ENCODE measurements at regions not wholly inside any gene's neighbourhood (a gene's known extent, or its start where the extent isn't known, plus 50 kb on each side); places are given as distances from the start of the nearest gene placed in this dataset.

- DNase-seq (ENCODE audit: extremely low read depth, low read depth), result no peak
Observed at GRCh38 chr22:48856308-48856615, 971.4 kb downstream of the BRD1 start.

GRCh38 chr22:48855593-48856307 is 971.9 kb downstream of the BRD1 start:
- DNase-seq (ENCODE audit: extremely low read depth, low read depth), result no peak
- no peak for TF ChIP-seq CTCF (IDR thresholded peaks at IDR 0.05; ENCODE audit: low read depth, low read length)

More at GRCh38 chr22:48856308-48856615, 971.4 kb downstream of the BRD1 start:
- no peak for TF ChIP-seq CTCF (IDR thresholded peaks at IDR 0.05; ENCODE audit: low read depth, low read length)

- TF ChIP-seq CTCF (IDR thresholded peaks at IDR 0.05; ENCODE audit: low read depth, low read length), result no peak
Observed at GRCh38 chr22:48855013-48855412, 972.7 kb downstream of the BRD1 start.

GRCh38 chr22:48853627-48854240 is 973.9 kb downstream of the BRD1 start:
- DNase-seq (ENCODE audit: extremely low read depth, low read depth), result no peak
- TF ChIP-seq CTCF (IDR thresholded peaks at IDR 0.05; ENCODE audit: low read depth, low read length), result no peak

More at GRCh38 chr22:48855013-48855412, 972.7 kb downstream of the BRD1 start:
- no peak for DNase-seq (ENCODE audit: extremely low read depth, low read depth)

- DNase-seq (ENCODE audit: extremely low read depth, low read depth), result no peak
- no peak for TF ChIP-seq CTCF (IDR thresholded peaks at IDR 0.05; ENCODE audit: low read depth, low read length)
Observed at GRCh38 chr22:48851933-48852549, 975.6 kb downstream of the BRD1 start.

GRCh38 chr22:48850658-48851287 is 976.9 kb downstream of the BRD1 start:
- no peak for DNase-seq (ENCODE audit: extremely low read depth, low read depth)
- TF ChIP-seq CTCF (IDR thresholded peaks at IDR 0.05; ENCODE audit: low read depth, low read length), result no peak
